Upper lobe of right lung (tissue), 1 donor: ENCODE measurements at regions not wholly inside any gene's neighbourhood (a gene's known extent, or its start where the extent isn't known, plus 50 kb on each side); places are given as distances from the start of the nearest gene placed in this dataset.

ENCODE experiments used
- ATAC-seq: fragments of 200-7000 bp; cut with Tn5 transposase; one replicate; pipeline ENCODE4 v1.9.1; 2020; ENCODE audit warnings: mild to moderate bottlenecking, moderate library complexity
- DNase-seq: peaks from one replicate; pipeline ENCODE4 v3.0.0-alpha.2; 2020
- H3K27ac ChIP-seq: fragments of 200-600 bp; one replicate; pipeline ENCODE4 v1.8.0; 2022
- H3K27me3 ChIP-seq: fragments of 200-600 bp; one replicate; pipeline ENCODE4 v1.8.0; 2022; ENCODE audit warnings: mild to moderate bottlenecking
- H3K36me3 ChIP-seq: fragments of 200-600 bp; one replicate; pipeline ENCODE4 v1.8.0; 2022
- H3K4me1 ChIP-seq: fragments of 200-600 bp; one replicate; pipeline ENCODE4 v1.8.0; 2022
- H3K4me3 ChIP-seq: fragments of 200-600 bp; one replicate; pipeline ENCODE4 v1.8.0; 2022; ENCODE audit warnings: mild to moderate bottlenecking
- H3K9me3 ChIP-seq: fragments of 200-600 bp; one replicate; pipeline ENCODE4 v1.8.0; 2022
- CTCF ChIP-seq: fragments of 200-600 bp; IDR thresholded peaks from one replicate; pipeline ENCODE4 v1.8.0; 2022; ENCODE audit warnings: antibody characterized with exemption
- intact Hi-C: fragments of 100-400 bp; cut with DNase I; formaldehyde crosslinking; loops from one replicate; pipeline ENCODE4 v1.11.0; 2022
- donor health status: DM: no; HTN: yes; CAD: no; lungs with severe emphysema.

- intact Hi-C loops, result no loop called here
- no peak overlapping the region for H3K27ac ChIP-seq
- no peak for TF ChIP-seq CTCF
- DNase-seq, result no peak
- no peaks in the 10 kb centered on the region for H3K4me1 ChIP-seq
- no peaks in the 10 kb centered on the region for H3K27me3 ChIP-seq
- H3K36me3 ChIP-seq, result no peaks in the 10 kb centered on the region
- H3K4me3 ChIP-seq, result no peak overlapping the region
- ATAC-seq, result no peak
- H3K9me3 ChIP-seq, result no peaks in the 10 kb centered on the region
Measured at GRCh38 chr4:37737466-37737865, 51.3 kb upstream of the RELL1 start.
